GM19395 (cell line): ENCODE measurements at regions not wholly inside any gene's neighbourhood (a gene's known extent, or its start where the extent isn't known, plus 50 kb on each side); places are given as distances from the start of the nearest gene placed in this dataset.

ENCODE experiments used
- ATAC-seq: cut with Tn5 transposase; IDR thresholded peaks from one replicate; pipeline ENCODE4 v1.9.1; 2021; ENCODE audit warnings: mild to moderate bottlenecking, moderate library complexity; ENCODE audit not compliant: unreplicated experiment

GRCh38 chr9:106309925-106310324, 553.0 kb upstream of the ZNF462 start:
- no peak for ATAC-seq

- ATAC-seq = peak; percentile 83
Measured at GRCh38 chr9:106310782-106311181, 552.2 kb upstream of the ZNF462 start.

GRCh38 chr9:106312906-106313305, 550.1 kb upstream of the ZNF462 start:
- no peak for ATAC-seq

GRCh38 chr9:106314476-106314875, 548.5 kb upstream of the ZNF462 start:
- ATAC-seq = no peak

GRCh38 chr9:106321394-106322180, 541.4 kb upstream of the ZNF462 start:
- ATAC-seq = no peak

GRCh38 chr9:106322706-106323245, 540.2 kb upstream of the ZNF462 start:
- ATAC-seq = no peak

- no peak for ATAC-seq
Measured at GRCh38 chr9:106324053-106324585, 538.8 kb upstream of the ZNF462 start.

GRCh38 chr9:106324591-106325280, 538.2 kb upstream of the ZNF462 start:
- no peak for ATAC-seq

- peak; percentile 89 for ATAC-seq
Measured at GRCh38 chr9:106326493-106326892, 536.5 kb upstream of the ZNF462 start.

GRCh38 chr9:106333481-106333880, 529.5 kb upstream of the ZNF462 start:
- no peak for ATAC-seq

GRCh38 chr9:106334081-106334480, 528.9 kb upstream of the ZNF462 start:
- no peak for ATAC-seq

- ATAC-seq = no peak
Measured at GRCh38 chr9:106339882-106340281, 523.1 kb upstream of the ZNF462 start.

- ATAC-seq = no peak
Measured at GRCh38 chr9:106350777-106351176, 512.2 kb upstream of the ZNF462 start.

GRCh38 chr9:106356924-106357323, 506.0 kb upstream of the ZNF462 start:
- no peak for ATAC-seq

GRCh38 chr9:106358331-106358730, 504.6 kb upstream of the ZNF462 start:
- ATAC-seq = no peak

- no peak for ATAC-seq
Measured at GRCh38 chr9:106376689-106377088, 486.3 kb upstream of the ZNF462 start.

- no peak for ATAC-seq
Measured at GRCh38 chr9:106383072-106383471, 479.9 kb upstream of the ZNF462 start.

GRCh38 chr9:106387965-106388364, 475.0 kb upstream of the ZNF462 start:
- ATAC-seq = no peak

- ATAC-seq = no peak
Measured at GRCh38 chr9:106393226-106393625, 469.7 kb upstream of the ZNF462 start.

GRCh38 chr9:106400170-106400569, 462.8 kb upstream of the ZNF462 start:
- ATAC-seq = no peak

- ATAC-seq = no peak
Measured at GRCh38 chr9:106400950-106401349, 462.0 kb upstream of the ZNF462 start.

- no peak for ATAC-seq
Measured at GRCh38 chr9:106403081-106403480, 459.9 kb upstream of the ZNF462 start.
